ENCODE measurements at regions not wholly inside any gene's neighbourhood (a gene's known extent, or its start where the extent isn't known, plus 50 kb on each side); places are given as distances from the start of the nearest gene placed in this dataset.

GRCh38 chr15:95409626-95410310 is 920.7 kb upstream of the NR2F2 start (continued):
- TF ChIP-seq TAF1 (IDR thresholded peaks at IDR 0.05; ENCODE audit: low read depth, low read length) (no peak), NRF1 (IDR thresholded peaks at IDR 0.05; ENCODE audit: low read depth, low read length) (no peak), YY1 (IDR thresholded peaks at IDR 0.05; ENCODE audit: low read depth, low read length) (no peak), HDAC2 (IDR thresholded peaks at IDR 0.05; ENCODE audit: borderline replicate concordance in 1 of 2, low read depth in 2 of 2, low read length in 2 of 2) (no peak)

Data from H1 (cell line).